ENCODE measurements at regions not wholly inside any gene's neighbourhood (a gene's known extent, or its start where the extent isn't known, plus 50 kb on each side); places are given as distances from the start of the nearest gene placed in this dataset.

- TF ChIP-seq TOX (CRISPR knock-in tag; IDR thresholded peaks at IDR 0.05; ENCODE audit: borderline replicate concordance) (no peak), RARB (CRISPR knock-in tag; IDR thresholded peaks at IDR 0.05) (no peak), CREB5 (CRISPR knock-in tag; IDR thresholded peaks at IDR 0.05; ENCODE audit: low read depth) (no peak), GLIS3 (CRISPR knock-in tag; IDR thresholded peaks at IDR 0.05) (no peak)
Measured at GRCh38 chr2:238651306-238652052, 196.4 kb upstream of the TWIST2 start.
